NCI-H1694 (cell line): ENCODE measurements at regions not wholly inside any gene's neighbourhood (a gene's known extent, or its start where the extent isn't known, plus 50 kb on each side); places are given as distances from the start of the nearest gene placed in this dataset.

Experiments used
- DNase-seq: peaks from one replicate; lab custom pipeline; 2025; lab: John Stamatoyannopoulos, UW

DNA sequence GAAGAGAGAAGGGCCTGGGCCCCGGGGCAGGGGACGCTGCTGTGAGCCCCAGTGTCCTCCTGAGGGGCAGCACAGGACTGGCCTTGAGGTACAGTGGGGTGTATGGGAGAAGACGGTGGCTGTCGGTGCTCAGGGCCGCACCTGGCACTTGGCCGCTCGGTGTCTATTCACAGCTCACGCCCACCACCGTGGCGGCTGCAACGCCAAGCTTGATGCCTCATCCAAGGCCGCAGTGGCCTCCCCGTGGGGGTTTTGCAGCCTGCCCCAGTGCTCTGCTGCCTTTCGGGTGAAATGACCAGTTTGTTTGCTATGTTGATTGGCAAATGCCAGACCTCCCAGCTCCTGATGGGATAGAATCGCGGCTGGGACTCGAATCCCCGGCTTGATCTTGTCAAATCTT is 79.5 kb upstream of the SLCO4A1 start:
- DNase-seq: no peak

DNA sequence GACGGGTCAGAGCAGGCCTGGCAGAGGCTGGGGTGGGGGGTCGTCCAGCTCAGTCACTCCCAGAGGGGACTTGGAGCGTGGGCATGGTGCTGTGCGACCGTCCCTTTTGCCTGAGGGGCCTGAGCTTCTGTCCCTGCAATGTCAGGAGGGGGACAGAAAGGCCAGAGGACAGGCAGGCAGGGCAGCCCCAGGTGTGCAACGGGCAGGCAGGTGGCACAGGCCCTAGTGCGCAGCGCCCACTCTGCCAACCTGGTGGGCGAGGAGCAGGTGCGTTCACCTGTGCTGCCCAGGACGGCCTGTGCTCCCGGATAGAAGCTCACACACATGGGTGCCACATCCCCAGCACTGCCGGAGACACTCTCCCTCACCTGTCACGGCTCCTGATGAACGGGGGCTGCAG is 78.7 kb upstream of the SLCO4A1 start:
- DNase-seq: no peak

DNA sequence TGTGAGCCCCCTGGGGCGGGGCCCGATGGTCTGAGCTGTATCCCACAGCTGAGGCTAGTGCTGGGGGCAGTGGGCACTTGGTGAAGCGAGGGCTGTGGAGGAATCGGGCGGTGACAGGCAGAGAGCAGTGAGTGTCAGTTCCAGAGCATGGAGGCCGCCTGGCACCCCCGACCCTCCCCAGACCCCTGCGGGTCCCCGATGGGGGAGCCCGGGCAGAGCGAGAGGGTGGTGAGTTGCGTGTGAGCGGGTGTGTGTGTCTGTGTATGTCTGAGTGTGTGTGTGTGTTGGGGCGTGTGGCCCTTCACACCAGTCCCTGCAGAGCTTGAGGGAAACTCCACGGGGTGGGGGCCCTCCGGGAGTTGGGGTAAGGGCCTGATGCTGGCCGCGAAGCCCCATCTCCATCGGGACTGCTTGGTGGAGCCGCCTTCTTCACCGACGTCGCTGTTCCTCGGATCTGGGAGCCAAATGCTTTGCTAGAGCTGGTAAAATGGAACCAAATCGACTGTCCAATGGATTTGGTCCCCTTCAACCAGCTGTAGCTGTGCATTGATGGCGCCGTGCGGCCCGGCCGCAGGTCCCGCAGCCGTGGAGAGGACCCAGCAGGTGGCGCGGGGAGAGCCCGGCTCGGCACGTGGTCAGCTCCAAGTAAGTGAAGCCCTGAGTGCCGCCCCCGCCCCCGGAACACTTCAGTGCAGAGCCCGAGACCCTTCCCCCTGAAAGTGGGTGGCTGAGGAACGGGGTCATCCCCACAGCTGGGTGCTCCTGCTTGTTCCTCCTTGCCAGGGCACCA is 77.7 kb upstream of the SLCO4A1 start:
- no peak for DNase-seq

DNA sequence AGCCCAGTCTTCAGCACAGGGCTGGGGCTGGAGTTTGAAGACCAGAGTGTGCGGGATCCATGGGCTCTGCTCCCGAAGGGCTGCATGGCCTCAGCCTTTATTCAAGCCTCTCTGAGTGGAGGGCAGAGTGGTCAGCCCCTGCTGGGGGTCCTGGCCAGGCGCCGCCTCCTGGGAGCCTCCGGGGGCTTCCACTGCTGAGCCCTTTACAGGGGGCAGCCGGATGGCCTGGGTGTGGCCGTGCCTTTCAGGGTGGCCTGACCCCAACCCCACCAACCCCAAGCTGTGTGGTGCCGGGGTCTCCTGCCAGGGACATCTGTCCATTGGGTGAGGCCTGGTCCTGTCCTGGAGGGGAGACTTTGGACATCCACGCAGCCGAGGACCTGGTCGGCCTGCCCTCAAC is 76.0 kb upstream of the SLCO4A1 start:
- no peak for DNase-seq

DNA sequence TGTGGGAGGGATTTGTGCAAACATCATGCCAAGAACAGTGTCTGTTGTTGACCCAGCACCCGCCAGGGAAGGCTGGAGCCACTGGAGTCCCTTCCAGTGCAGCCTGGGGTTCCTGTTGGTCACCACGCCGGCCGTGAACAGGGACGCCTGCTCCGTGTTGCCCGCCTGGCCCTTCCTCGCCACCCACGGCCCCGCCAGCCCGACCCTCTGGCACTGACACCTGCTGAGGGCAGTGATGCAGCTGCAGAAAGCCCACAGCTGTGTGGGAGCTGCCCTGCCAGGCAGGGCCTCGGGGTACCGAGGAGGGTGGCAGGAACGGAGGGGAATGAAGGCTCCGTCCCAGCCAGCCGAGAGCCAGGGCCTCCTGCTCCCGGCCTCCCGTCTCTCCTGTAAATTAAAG is 75.5 kb upstream of the SLCO4A1 start:
- no peak for DNase-seq

DNA sequence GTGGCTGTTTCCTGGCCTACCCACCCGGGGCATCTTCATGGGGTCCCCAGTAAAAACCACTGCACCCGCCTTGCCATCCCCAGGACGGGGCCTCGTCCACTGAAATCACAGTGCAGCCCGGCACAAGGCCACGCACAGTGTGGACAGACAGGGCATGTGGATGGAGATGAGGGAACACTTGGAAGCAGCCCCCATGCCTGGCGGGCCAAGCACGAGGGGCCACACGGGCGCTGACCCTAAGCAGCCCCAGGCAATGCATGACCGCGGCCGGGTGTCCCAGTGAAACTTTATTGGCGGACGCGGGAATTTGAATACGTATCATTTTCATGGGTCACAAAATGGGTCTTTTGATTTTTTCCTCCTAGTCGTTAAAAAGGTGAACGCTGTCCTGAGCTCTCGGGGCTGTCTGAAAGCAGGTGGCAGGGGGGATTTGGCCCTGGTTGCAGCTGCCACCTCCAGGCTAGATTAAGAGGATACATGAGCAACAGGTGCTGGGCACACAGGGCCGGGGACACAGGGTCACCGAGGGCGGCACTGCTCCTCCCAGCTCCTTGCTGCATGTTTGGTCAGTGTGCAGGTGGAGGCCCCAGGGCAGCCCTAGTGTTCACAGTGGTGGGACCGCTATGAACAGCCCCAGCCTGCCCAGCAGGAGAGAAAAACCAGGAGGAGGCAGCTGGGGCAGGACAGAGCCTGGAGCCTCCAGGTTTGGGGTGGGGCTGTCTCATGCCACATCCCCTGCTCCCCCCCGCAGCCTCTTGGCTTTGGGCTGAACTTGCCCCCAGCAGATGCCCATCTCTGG is 74.9 kb upstream of the SLCO4A1 start:
- no peak for DNase-seq

DNA sequence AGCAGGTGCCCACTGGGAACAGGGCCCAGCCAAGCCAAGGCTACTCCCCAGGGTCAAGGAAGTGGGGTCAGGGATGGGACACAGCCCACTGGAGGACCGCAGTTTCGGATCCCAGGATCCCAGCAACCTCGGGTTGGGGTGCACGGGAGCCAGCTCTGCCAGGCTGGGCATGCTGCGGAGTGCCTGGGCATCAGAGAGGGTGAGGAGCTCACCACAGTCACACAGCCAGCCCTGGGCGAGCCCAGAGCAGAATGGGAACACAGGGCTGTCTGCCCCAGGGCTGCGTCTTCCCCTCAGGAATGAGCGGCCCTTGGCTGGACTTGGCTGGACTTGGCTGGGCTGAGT is 74.3 kb upstream of the SLCO4A1 start:
- DNase-seq: no peak

DNA sequence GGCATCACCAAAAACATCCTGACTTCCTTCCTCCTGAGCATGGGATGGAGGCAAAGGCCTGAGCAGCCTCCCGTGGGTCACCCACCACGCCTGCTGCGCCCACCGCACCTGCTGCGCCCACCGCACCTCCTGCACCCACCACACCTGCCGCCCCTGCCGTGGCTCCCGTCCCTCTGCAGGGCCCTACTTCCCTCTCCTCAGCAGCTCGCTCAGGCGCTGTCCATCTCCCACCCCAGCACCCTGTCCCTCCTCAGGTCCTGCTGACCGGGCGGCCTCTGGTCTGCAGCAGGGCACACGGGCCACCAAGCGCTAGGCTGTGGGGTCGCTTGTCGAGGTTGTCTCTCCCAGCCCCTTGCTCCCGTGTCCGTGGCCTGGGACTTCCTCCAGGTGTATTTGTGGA is 72.7 kb upstream of the SLCO4A1 start:
- DNase-seq: no peak

DNA sequence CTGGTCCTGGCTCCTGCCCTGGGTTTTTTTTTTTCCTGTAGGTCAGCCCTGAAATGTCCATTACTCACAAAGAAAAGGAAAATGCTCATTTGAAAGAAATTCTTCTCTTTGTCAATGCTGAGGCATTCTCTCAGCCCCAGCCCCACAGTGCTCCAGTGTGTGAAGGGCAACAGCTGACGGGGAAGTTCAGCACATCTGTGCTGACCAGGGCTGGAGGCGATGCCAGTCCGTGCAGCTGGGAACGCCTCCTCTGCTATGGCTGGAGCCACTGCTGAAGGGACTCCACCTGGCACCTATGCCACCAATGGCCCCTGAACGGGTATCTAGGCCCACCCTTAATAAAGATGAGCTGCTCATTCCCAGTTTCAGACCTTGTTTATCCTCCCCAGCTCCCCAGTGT is 71.9 kb upstream of the SLCO4A1 start:
- DNase-seq: no peak

DNA sequence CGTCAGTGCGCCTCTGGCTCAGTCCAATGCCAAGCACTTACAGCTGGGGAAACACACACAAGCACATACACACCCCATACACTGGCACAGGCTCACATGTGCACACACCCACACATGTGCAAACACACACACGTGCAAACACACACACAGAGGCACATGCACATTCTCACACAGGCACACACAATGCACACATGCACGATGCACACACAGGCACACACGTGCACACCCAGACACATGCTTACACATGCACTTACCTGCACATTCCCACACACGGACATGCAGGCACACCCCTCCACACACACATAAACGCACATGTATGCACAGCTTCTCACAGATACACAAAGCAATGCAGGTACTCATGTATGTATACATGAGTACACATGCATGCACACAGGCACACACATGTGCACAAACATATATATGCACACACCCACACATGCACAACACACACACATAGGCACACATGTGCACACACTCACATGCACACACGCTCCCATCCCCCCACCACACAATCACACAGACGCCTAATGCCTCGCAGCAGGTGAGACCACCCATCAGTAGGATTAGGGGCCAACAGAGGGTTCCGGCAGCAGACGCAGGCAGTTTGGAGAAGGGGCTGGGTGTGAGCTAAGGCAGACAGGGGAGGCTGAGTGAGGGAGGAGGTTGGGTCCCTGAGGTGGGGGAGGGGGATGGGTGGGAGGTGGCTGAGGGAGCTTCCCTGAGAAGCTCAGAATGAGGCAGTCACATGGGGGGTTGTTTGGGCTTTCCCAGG is 71.2 kb upstream of the SLCO4A1 start:
- no peak for DNase-seq

DNA sequence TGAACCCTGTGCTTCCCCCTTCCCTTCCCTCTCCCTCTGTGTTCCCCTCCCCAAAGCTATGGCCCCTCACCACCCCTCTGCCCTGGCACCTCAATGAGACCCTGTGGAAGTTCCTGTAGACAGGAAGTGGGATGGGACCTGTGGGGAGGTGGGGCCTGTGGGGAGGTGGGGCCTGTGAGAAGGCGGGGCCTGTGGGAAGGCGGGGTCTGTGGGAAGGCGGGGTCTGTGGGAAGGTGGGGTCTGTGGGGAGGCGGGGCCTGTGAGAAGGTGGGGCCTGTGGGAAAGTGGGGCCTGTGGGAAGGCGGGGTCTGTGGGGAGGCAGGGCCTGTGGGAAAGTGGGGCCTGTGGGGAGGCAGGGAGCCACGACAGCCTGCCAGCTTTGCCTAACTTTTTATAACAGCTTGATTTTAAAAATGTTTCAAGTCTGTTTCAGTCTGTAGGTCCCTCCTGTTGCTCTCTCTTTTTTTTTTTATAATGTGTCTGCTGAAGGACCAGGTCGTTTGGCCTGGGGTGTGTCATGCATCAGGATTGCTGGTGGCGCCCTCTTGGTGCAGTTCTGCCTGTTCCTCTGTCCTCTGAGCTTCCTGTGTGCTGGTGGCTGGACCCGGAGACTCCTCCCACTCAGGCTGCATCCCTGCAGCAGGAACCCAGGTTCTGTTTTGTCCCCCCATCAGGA is 70.5 kb upstream of the SLCO4A1 start:
- no peak for DNase-seq

DNA sequence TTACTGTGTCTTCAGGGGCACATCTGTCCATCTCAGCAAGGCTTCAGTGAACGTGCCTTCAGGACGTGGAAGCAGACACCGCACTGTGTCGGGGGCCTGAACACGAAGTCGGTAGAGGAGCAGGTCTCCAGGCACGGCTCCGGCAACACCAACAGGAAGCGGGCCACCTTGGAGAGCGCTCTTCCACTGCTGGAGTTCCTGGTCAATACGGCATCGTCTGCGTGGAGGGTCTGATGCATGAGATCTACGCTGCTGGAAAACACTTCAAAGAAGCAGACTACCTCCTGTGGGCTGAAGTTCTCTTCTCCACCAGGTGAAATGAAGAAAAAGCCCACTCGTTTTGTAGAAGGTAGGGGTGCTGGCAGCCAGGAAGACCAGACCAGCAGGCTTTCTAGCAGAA is 69.3 kb upstream of the SLCO4A1 start:
- no peak for DNase-seq

DNA sequence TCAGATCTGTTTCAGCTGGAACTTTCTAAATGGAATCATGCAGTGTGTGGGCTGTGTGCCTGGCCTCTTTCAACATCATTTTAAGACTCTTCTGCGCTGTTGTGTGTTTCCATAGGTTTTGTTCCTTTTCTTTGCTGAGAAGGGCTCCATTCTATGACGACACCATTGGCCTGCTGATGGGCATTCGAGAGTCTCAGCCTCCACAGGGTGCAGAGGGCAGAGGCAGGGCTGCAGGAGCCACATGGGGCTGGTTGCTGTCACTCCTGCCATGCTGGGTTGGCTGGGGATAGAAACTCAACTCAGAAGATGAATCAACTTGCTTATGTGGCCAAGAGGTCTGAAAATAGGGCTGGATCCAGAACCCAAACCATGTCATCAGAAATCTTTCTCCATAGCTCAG is 68.5 kb upstream of the SLCO4A1 start:
- DNase-seq: no peak

DNA sequence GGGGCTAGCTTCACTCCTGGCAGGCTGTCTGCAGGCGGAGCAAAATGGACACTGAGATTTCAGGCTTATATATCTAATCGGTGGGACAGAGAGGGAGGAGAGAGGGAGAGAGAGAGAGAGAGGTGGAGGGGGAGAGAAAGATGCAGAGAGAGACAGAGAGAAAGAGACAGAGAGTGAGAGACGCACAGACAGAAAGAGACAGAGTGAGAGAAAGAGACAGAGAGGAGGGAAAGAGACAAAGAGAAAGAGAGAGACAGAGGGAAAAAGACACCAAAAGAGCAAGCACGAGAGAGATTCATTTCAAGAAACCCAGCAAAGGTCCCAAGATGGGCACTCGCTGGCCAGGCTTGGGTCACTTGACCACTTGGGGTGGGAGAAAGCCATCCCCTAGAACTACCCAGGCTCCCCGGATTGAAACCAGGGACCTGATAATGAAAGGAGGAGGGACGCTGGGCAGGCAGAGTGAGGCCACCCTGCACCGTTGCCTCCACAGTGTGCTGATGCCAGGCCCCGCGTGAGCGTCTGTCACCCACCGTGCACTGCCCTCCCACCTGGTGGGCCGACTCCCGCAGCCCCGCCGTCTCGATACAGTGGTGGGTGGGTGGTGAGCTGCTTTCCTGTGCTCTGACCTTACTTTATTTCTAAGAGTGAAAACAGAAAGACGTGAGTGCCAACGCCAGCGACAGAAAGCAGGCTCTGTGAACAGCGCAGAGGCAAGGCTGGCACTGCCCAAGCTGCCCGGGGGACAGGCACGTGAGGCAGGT is 67.9 kb upstream of the SLCO4A1 start:
- no peak for DNase-seq

DNA sequence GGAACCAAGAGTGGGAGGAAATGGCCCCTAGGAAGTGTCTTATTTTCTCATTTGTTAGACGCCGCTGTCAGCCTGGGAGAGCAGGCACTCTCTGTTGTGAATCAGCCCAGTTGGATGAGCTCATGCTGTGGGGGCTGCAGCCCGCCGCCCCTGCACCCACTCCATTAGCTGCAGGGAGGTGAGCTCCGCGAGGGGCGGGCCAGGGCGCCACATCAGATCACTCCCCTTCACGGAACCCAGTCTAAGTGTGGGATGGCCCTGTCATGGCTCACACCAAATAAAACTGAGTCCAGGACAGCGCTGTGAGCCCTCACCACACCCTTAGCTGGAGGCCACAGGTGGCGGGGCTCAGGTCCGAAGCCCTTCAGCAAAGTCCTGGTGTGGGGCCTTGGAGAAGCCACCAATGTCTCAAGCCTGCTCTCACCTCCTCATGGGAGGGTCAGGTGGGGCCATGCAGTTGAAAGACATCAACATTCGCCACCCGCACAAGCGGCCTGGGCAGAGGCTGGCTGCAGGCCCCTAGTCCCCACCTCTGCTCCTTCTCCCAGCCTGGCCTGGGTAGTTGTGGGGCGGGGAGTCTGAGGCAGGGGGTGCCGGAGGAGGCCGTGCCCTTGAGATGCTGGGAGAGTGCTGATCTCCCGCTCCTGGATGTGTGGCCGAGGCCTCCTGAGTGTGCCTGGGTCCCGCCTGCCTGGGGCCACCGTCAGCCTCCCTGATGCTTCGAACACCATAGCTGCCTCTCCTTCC is 66.2 kb upstream of the SLCO4A1 start:
- DNase-seq: no peak

DNA sequence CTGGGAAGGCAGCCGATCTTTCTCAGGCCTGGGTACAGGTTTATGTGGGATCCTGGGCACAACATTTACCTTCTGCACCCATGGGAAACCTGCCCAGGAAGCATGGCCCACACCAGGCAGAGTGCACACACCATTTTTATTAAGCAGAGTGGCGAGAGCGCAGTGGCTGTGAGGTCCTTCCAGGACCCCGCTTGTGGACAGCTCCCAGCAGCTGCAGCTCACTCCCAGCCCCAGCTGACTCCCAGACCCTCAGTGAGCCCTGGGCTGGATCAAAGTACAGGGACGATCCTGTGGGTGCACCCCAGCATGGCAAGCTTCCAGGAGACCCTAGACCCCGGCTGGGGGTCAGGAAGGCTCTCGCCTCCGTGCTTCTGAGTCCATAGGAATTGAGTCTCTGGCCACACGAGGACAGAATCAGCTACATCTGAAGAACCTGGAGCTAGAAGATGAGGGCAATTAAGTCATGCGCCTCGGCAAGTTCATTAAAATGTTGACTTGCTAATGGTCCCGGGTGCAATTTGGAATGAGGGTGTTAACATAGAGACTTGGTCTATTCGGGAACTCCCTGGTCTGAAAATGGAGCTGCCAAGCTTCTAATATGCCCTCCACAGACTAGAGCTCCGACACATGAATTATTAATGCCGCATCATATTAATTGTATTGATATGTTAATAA is 65.4 kb upstream of the SLCO4A1 start:
- no peak for DNase-seq

DNA sequence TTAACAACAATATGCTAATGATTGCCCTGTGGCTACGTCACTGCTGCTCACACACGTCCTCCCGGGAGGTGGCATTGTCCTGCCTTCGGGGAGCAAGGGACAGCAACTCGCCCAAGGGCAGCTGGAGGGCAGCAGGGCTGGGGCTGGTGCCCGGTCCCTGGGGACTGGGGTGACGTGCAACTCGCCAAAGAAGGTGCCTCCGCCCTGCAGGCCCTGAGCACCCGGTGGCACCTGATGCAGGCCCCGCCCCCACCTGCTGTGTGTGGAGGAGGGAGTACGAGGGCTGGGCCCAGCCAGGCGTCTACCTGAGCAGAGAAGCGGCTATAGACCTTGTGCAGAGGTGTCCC is 64.8 kb upstream of the SLCO4A1 start:
- DNase-seq: no peak

DNA sequence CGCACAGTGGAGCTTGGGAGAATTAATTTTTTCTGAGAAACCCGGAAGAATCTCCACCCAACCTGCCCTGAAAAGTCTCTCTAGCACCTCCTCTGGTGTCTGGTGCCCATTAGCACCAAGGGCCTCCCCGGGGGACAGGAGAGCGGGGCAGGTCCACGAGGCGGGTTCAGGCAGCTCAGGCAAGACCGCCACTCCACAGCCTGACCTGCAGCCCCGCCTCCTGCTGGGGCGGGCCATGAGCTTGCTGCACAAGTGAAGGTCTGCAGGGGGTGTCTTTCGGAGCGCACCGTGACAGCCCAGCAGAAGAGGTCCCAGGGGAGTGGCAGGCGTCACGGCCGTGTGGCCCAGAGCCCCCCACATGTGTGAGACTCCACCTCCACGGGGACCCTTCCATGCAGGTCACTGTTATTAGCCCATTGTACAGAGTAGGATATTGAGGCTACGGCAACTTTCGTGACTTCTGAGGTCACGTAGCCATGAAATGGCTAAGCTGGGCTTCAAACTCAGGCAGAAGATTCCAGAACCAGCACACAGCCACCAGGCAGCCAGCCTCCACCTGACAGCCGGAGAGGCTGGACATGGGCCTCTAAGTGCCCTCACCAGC is 63.9 kb upstream of the SLCO4A1 start:
- DNase-seq: no peak

DNA sequence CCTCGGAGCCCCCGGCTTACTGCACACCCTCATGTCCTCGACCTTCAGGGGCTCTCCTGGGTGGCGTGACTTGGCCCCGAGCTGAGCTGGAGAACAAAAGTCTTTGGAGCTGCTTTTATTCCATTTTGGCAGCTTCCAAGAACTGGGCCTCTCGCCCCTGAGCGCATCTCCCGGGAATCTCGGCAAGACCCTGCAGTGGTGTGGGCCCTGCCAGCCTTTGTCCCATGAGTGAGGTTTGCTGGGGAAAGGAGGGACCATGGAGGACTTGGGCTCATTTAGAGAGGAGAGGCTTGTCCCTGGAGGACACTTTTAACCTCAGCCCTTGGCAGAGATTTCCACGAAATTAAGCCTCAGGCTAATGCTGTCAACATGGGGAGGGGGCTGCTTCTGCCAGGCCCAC is 62.3 kb upstream of the SLCO4A1 start:
- DNase-seq: no peak

DNA sequence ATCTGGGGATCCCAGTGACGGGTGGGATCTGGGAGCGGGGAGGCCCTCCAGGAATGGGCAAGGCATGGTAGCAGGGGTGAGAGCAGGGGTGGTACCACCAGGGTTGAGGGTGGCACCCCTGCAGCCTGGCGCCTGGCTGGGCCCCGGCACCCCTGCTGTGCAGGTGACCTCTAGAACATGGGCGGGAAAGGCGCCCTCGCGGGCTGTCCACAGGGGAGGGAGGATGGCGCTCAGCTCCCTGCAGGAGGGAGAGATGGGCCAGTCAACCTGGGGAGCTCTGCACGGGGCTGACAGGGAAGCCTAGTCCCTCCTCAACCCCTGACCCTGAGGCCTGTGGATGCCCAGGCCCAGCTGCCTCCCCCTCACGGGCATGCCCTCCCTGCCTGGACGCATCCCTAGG is 61.6 kb upstream of the SLCO4A1 start:
- DNase-seq: no peak
